ENCODE measurements at regions not wholly inside any gene's neighbourhood (a gene's known extent, or its start where the extent isn't known, plus 50 kb on each side); places are given as distances from the start of the nearest gene placed in this dataset.

DNA sequence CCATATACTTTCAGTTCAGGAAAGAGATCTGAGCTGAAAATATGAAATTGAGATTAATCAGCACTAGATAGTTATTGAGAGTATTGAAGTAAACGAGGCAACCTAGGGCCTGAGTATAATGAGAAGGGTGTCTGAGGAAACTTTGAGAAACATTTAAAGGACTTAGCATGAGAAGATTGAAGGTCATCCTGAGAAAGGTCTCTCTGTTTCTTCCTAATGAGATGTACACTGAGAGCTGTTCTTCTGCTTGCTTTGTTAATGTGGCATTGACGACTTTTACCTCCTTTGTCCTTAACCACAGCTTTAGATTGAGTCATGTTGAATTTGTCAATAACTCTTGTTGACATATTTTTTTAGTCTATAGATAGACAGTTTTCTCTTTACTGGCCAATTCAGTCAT lies 145.1 kb upstream of the ACTBL2 start:
- no TSS peak for BruUV-seq (replicated peaks)
- DNase-seq (peak; percentile 7), ATAC-seq (no peak)
- CTCF ChIA-PET, result no interaction called here
- no peaks in the 10 kb centered on the region for H3K9me3 ChIP-seq (ENCODE audit: low read length)
- no peak overlapping the region for H3K27ac ChIP-seq (ENCODE audit: low read length)
- intact Hi-C loops (cut with micrococcal nuclease), result no loop called here
- H3K4me3 ChIP-seq (ENCODE audit: low read length), result no peak overlapping the region
- H4K20me1 ChIP-seq (ENCODE audit: low read length), result no peaks in the 10 kb centered on the region
- H2AFZ ChIP-seq (ENCODE audit: low read length), result no peak overlapping the region
- no peak overlapping the region for H3K9ac ChIP-seq (ENCODE audit: low read length)
- H3K27me3 ChIP-seq (ENCODE audit: low read length), result no peaks in the 10 kb centered on the region
- no peaks in the 10 kb centered on the region for H3K9me2 ChIP-seq (replicated peaks; ENCODE audit: low read length)
- POLR2A ChIA-PET (ENCODE audit: unreplicated experiment), result no interaction called here
- no peaks in the 10 kb centered on the region for H3K36me3 ChIP-seq (ENCODE audit: low read depth, low read length)
- H3K79me2 ChIP-seq (ENCODE audit: low read length), result no peaks in the 10 kb centered on the region
- H3K4me2 ChIP-seq (ENCODE audit: low read length), result no peak overlapping the region
- H3F3A ChIP-seq (ENCODE audit: low read length, unreplicated experiment), result no peaks in the 10 kb centered on the region
- TF ChIP-seq EZH2phosphoT487 (IDR thresholded peaks at IDR 0.05; ENCODE audit: borderline replicate concordance, low read length) (no peak), EZH2 (IDR thresholded peaks at IDR 0.05; ENCODE audit: low read length, unreplicated experiment) (no peak)
- TF ChIP-seq, protein P1, sequence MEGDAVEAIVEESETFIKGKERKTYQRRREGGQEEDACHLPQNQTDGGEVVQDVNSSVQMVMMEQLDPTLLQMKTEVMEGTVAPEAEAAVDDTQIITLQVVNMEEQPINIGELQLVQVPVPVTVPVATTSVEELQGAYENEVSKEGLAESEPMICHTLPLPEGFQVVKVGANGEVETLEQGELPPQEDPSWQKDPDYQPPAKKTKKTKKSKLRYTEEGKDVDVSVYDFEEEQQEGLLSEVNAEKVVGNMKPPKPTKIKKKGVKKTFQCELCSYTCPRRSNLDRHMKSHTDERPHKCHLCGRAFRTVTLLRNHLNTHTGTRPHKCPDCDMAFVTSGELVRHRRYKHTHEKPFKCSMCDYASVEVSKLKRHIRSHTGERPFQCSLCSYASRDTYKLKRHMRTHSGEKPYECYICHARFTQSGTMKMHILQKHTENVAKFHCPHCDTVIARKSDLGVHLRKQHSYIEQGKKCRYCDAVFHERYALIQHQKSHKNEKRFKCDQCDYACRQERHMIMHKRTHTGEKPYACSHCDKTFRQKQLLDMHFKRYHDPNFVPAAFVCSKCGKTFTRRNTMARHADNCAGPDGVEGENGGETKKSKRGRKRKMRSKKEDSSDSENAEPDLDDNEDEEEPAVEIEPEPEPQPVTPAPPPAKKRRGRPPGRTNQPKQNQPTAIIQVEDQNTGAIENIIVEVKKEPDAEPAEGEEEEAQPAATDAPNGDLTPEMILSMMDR (conservative IDR thresholded peaks at IDR 0.05; ENCODE audit: low read depth, low read length), result no peak
- no peaks in the 10 kb centered on the region for H3K4me1 ChIP-seq (ENCODE audit: insufficient read depth, low read length)

DNA sequence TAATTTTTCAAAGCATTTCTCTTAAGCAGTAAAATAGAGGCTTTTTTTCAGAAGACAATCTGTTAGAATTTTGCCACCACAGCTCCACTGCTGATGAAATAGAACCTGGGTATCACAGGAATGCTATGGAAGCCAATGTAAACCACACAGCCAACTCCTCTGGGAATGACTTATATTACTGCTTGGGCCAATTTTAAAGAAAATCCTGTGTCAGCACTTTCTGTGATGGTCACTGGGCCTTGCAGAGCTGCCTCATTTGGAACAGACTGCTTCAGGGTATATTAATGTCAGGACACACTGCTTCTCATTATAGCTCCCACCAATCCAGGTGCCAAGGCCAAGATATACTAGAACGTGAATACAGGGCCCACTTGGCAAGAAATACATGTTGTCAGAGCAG lies 144.1 kb upstream of the ACTBL2 start:
- BruUV-seq (replicated peaks), result no TSS peak
- H3K36me3 ChIP-seq (ENCODE audit: low read depth, low read length), result no peaks in the 10 kb centered on the region
- no peak overlapping the region for H3K4me3 ChIP-seq (ENCODE audit: low read length)
- H3K27me3 ChIP-seq (ENCODE audit: low read length), result no peaks in the 10 kb centered on the region
- H3K4me1 ChIP-seq (ENCODE audit: insufficient read depth, low read length), result no peaks in the 10 kb centered on the region
- H3K9ac ChIP-seq (ENCODE audit: low read length), result no peak overlapping the region
- TF ChIP-seq, protein P1 (conservative IDR thresholded peaks at IDR 0.05; ENCODE audit: low read depth, low read length), result no peak
- TF ChIP-seq EZH2 (IDR thresholded peaks at IDR 0.05; ENCODE audit: low read length, unreplicated experiment) (no peak), EZH2phosphoT487 (IDR thresholded peaks at IDR 0.05; ENCODE audit: borderline replicate concordance, low read length) (no peak)
- intact Hi-C loops (cut with micrococcal nuclease), result no loop called here
- DNase-seq (no peak), ATAC-seq (no peak)
- H3F3A ChIP-seq (ENCODE audit: low read length, unreplicated experiment), result no peaks in the 10 kb centered on the region
- no peaks in the 10 kb centered on the region for H3K9me3 ChIP-seq (ENCODE audit: low read length)
- ChIA-PET CTCF (no interaction called here), POLR2A (ENCODE audit: unreplicated experiment) (no interaction called here)
- no peaks in the 10 kb centered on the region for H4K20me1 ChIP-seq (ENCODE audit: low read length)
- no peak overlapping the region for H3K4me2 ChIP-seq (ENCODE audit: low read length)
- H3K9me2 ChIP-seq (replicated peaks; ENCODE audit: low read length), result no peaks in the 10 kb centered on the region
- no peak overlapping the region for H3K27ac ChIP-seq (ENCODE audit: low read length)
- no peaks in the 10 kb centered on the region for H3K79me2 ChIP-seq (ENCODE audit: low read length)
- H2AFZ ChIP-seq (ENCODE audit: low read length), result no peak overlapping the region

DNA sequence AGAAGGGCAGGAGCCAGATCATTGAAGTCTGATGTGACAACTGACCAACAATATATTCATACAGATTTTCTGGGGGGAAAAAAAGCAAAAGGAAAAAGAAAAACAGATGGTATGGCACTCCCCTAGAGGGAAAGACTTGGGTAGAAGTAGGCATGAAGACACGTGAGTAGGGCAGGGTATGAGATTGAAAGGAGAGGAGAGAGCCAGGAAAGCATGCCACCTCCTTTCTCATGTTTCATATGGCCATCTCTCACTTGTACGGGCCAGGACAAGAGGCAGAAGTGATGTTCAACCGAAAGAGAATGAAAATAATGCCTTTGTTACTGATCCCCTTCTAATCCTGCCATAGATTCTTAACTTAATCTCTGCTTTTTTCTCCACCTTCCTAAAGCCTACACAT lies 139.0 kb upstream of the ACTBL2 start:
- H3K4me1 ChIP-seq (ENCODE audit: insufficient read depth, low read length), result no peaks in the 10 kb centered on the region
- no peaks in the 10 kb centered on the region for H3K36me3 ChIP-seq (ENCODE audit: low read depth, low read length)
- no peak overlapping the region for H3K27ac ChIP-seq (ENCODE audit: low read length)
- no peak overlapping the region for H2AFZ ChIP-seq (ENCODE audit: low read length)
- TF ChIP-seq EZH2phosphoT487 (IDR thresholded peaks at IDR 0.05; ENCODE audit: borderline replicate concordance, low read length), result no peak
- no TSS peak for BruUV-seq (replicated peaks)
- H3K9ac ChIP-seq (ENCODE audit: low read length), result no peak overlapping the region
- POLR2A ChIA-PET (ENCODE audit: unreplicated experiment), result no interaction called here
- no peaks in the 10 kb centered on the region for H3K9me2 ChIP-seq (replicated peaks; ENCODE audit: low read length)
- CTCF ChIA-PET, result interaction anchor here (0.6 kb wide), 1 partner anchor 256 kb away, joined by 3 read pairs; no protein-coding TSS in a partner anchor
- no peaks in the 10 kb centered on the region for H4K20me1 ChIP-seq (ENCODE audit: low read length)
- no peaks in the 10 kb centered on the region for H3K9me3 ChIP-seq (ENCODE audit: low read length)
- H3F3A ChIP-seq (ENCODE audit: low read length, unreplicated experiment), result no peaks in the 10 kb centered on the region
- no peaks in the 10 kb centered on the region for H3K27me3 ChIP-seq (ENCODE audit: low read length)
- no peak overlapping the region for H3K4me3 ChIP-seq (ENCODE audit: low read length)
- H3K79me2 ChIP-seq (ENCODE audit: low read length), result no peaks in the 10 kb centered on the region
- no peak overlapping the region for H3K4me2 ChIP-seq (ENCODE audit: low read length)
- ATAC-seq, result no peak
- intact Hi-C loops (cut with micrococcal nuclease), result no loop called here
- DNase-seq, result no peak

All from PC-3 (cell line).